Mesenchymal stem cell (in vitro differentiated cells and primary cell): ENCODE measurements at regions not wholly inside any gene's neighbourhood (a gene's known extent, or its start where the extent isn't known, plus 50 kb on each side); places are given as distances from the start of the nearest gene placed in this dataset.
"Not testable (repeated sequence)": the region's sequence is repeated elsewhere in the genome, so short reads cannot be mapped to it uniquely, and the experiment has no call there.

ENCODE experiments used
- DNase-seq: peaks from one replicate; pipeline ENCODE4 v3.0.0-alpha.2; 2013
- H2AFZ ChIP-seq: one replicate; pipeline ENCODE4 v1.6.1; 2013; ENCODE audit warnings: low read depth, mild to moderate bottlenecking, control low read depth, inconsistent platforms, low read length, moderate library complexity
- H2AK5ac ChIP-seq: 2 replicates; pipeline ENCODE4 v1.6.1; 2013; ENCODE audit warnings: low read length, moderate library complexity, mild to moderate bottlenecking, inconsistent platforms; ENCODE audit not compliant: severe bottlenecking
- H2BK120ac ChIP-seq: one replicate; pipeline ENCODE4 v1.6.1; 2013; ENCODE audit warnings: low read depth, mild to moderate bottlenecking, inconsistent platforms, low read length, moderate library complexity
- H2BK12ac ChIP-seq, 2 experiments: one replicate each; pipeline ENCODE4 v1.6.1; 2013; ENCODE audit warnings: inconsistent platforms in 2 of 2, low read length in 2 of 2, mild to moderate bottlenecking in 2 of 2, moderate library complexity in 2 of 2, control low read depth in 1 of 2
- H2BK15ac ChIP-seq: one replicate; pipeline ENCODE4 v1.6.1; 2013; ENCODE audit warnings: mild to moderate bottlenecking, low read depth, inconsistent platforms; ENCODE audit not compliant: poor library complexity, severe bottlenecking
- H2BK5ac ChIP-seq: 2 replicates; pipeline ENCODE4 v1.6.1; 2013; ENCODE audit warnings: low read depth, mild to moderate bottlenecking, low read length, control low read depth, inconsistent platforms; ENCODE audit not compliant: poor library complexity, severe bottlenecking
- H3K14ac ChIP-seq, 2 experiments: one replicate each; pipeline ENCODE4 v1.6.1; 2013; ENCODE audit warnings: inconsistent platforms in 2 of 2, low read length in 2 of 2, control low read depth in 1 of 2, mild to moderate bottlenecking in 1 of 2, moderate library complexity in 1 of 2
- H3K18ac ChIP-seq, 2 experiments: one replicate each; pipeline ENCODE4 v1.6.1; 2013; ENCODE audit warnings: inconsistent platforms in 2 of 2, low read length in 2 of 2, control low read depth in 1 of 2, low read depth in 1 of 2, mild to moderate bottlenecking in 1 of 2
- H3K23ac ChIP-seq, 2 experiments: one replicate each; pipeline ENCODE4 v1.6.1; 2013; ENCODE audit warnings: inconsistent platforms in 2 of 2, low read length in 2 of 2, mild to moderate bottlenecking in 2 of 2, moderate library complexity in 2 of 2, control low read depth in 1 of 2
- H3K27ac ChIP-seq: 2 replicates; pipeline ENCODE4 v1.5.1; 2013; ENCODE audit warnings: mild to moderate bottlenecking, moderate library complexity, low read length, control low read depth, inconsistent platforms; ENCODE audit not compliant: poor library complexity, severe bottlenecking
- H3K27me3 ChIP-seq, 2 experiments: 2 replicates each; pipeline versions ENCODE4 v1.6.1 to v1.7.0; 2013; ENCODE audit warnings: low read length in 2 of 2, mild to moderate bottlenecking in 2 of 2, moderate library complexity in 2 of 2, control low read depth in 1 of 2, inconsistent platforms in 1 of 2; ENCODE audit not compliant: control insufficient read depth in 1 of 2, insufficient read depth in 1 of 2
- H3K36me3 ChIP-seq, 2 experiments: 2 replicates each; pipeline versions ENCODE4 v1.6.1 to v1.7.0; 2013; ENCODE audit warnings: low read length in 2 of 2, control low read depth in 1 of 2, inconsistent platforms in 1 of 2, low read depth in 1 of 2, mild to moderate bottlenecking in 1 of 2; ENCODE audit not compliant: insufficient read depth in 2 of 2, control insufficient read depth in 1 of 2
- H3K4ac ChIP-seq, 2 experiments: one replicate each; pipeline ENCODE4 v1.6.1; 2013; ENCODE audit warnings: inconsistent platforms in 2 of 2, low read length in 2 of 2, mild to moderate bottlenecking in 2 of 2, moderate library complexity in 2 of 2, control low read depth in 1 of 2, low read depth in 1 of 2
- H3K4me1 ChIP-seq: 2 replicates; pipeline ENCODE4 v1.6.1; 2013; ENCODE audit warnings: low read depth, low read length, control low read depth; ENCODE audit not compliant: control insufficient read depth, insufficient read depth
- H3K4me2 ChIP-seq: 2 replicates; pipeline ENCODE4 v1.6.1; 2013; ENCODE audit warnings: low read length, mild to moderate bottlenecking, inconsistent platforms; ENCODE audit not compliant: poor library complexity, severe bottlenecking
- H3K4me3 ChIP-seq, 2 experiments: 2 replicates each; pipeline versions ENCODE4 v1.5.1 to v1.7.0; 2013; ENCODE audit warnings: low read length in 2 of 2, mild to moderate bottlenecking in 2 of 2, control low read depth in 1 of 2, low read depth in 1 of 2; ENCODE audit not compliant: insufficient read depth in 1 of 2
- H3K79me1 ChIP-seq: replicated peaks from 2 replicates; pipeline ENCODE4 v1.6.1; 2013; ENCODE audit warnings: mild to moderate bottlenecking, control low read depth, low read length, inconsistent platforms; ENCODE audit not compliant: poor library complexity, severe bottlenecking
- H3K9ac ChIP-seq: 2 replicates; pipeline ENCODE4 v1.7.0; 2013; ENCODE audit warnings: mild to moderate bottlenecking, low read length, moderate library complexity
- H3K9me3 ChIP-seq: 2 replicates; pipeline ENCODE4 v1.7.0; 2013; ENCODE audit warnings: mild to moderate bottlenecking, low read length; ENCODE audit not compliant: control insufficient read depth
- H4K8ac ChIP-seq: one replicate; pipeline ENCODE4 v1.6.1; 2013; ENCODE audit warnings: inconsistent platforms, mild to moderate bottlenecking, low read length, moderate library complexity
- H4K91ac ChIP-seq: one replicate; pipeline ENCODE4 v1.6.1; 2013; ENCODE audit warnings: mild to moderate bottlenecking, low read length, inconsistent platforms
- WGBS: methylation state at CpG from one replicate; pipeline ENCODE4 v1.1.7; 2013; ENCODE audit warnings: mixed read lengths; 5-methylcytosine and 5-hydroxymethylcytosine counted together

DNA sequence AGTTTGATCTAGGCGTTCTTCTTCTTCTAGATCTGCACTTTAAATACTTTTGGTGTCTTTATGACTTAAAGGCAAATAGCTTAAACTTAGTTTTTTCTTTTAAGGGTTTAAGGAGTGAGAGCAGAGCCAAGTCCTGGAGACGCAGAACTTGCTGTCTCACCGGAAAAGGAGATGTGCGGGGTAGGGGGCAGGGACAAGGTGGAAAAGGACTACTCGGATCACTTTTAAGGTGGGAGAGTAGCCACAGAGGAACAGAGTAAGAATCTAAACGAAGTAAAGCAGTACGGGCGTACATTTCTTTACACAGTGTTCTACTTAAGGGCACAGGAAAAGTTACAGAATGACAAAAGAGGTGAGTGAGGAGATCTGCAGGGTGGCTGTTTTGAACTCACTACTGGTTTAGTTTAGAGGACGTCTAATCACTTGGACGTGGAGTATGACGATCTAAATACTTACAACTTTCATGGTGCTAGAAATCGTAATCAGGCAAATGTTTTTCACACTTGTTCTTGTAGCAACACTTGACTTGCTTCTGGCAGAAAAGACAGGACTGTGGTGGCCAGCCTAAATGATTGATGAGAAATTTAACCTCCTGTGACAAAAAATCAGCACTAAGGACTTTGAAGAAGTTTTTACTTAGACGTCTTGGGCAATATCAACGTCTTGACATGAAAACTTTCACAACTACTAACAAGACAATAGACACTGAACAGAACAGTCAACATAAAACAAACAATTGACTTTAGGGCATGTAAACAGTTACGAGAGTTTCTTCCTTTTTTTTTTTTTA, 127.0 kb downstream of the ART5 start:
- H3K4me3 ChIP-seq, H2BK15ac ChIP-seq, H4K91ac ChIP-seq: not testable (repeated sequence)

GRCh38 chr11:3513311-3513710, 128.5 kb downstream of the ART5 start:
- not testable (repeated sequence) for H3K36me3 ChIP-seq, H3K18ac ChIP-seq, H2AFZ ChIP-seq, H4K91ac ChIP-seq, DNase-seq, H3K9me3 ChIP-seq, H3K27ac ChIP-seq, H2AK5ac ChIP-seq, H3K23ac ChIP-seq, H2BK120ac ChIP-seq, H4K8ac ChIP-seq, H3K14ac ChIP-seq, H3K4me2 ChIP-seq, H3K79me1 ChIP-seq, H3K9ac ChIP-seq, H3K4me1 ChIP-seq, H3K4ac ChIP-seq, H2BK15ac ChIP-seq, H3K4me3 ChIP-seq, H2BK5ac ChIP-seq, H2BK12ac ChIP-seq
- H3K27me3 ChIP-seq: peaks cover 0 to 11% of the 10 kb centered on the region in 2 experiments
- 69% methylated on average over 9 of the region's 12 CpGs for WGBS

More for the DNA sequence above, 127.0 kb downstream of the ART5 start:
- H3K79me1 ChIP-seq, H3K9me3 ChIP-seq, H3K14ac ChIP-seq, H2AK5ac ChIP-seq, H3K4me1 ChIP-seq, H3K9ac ChIP-seq, DNase-seq, H2BK5ac ChIP-seq, H4K8ac ChIP-seq, H3K23ac ChIP-seq, H3K4me2 ChIP-seq, H2AFZ ChIP-seq, H2BK120ac ChIP-seq, H3K18ac ChIP-seq, H3K36me3 ChIP-seq, H3K27ac ChIP-seq, H3K4ac ChIP-seq, H2BK12ac ChIP-seq: not testable (repeated sequence)
- peaks cover 0 to 11% of the 10 kb centered on the region in 2 experiments for H3K27me3 ChIP-seq
- 51% methylated on average over 11 of the region's 15 CpGs for WGBS

GRCh38 chr11:3512751-3513150, 129.0 kb downstream of the ART5 start:
- H4K8ac ChIP-seq, DNase-seq, H3K9ac ChIP-seq, H3K4me3 ChIP-seq, H3K14ac ChIP-seq, H3K23ac ChIP-seq, H4K91ac ChIP-seq, H2AK5ac ChIP-seq, H3K9me3 ChIP-seq, H2BK15ac ChIP-seq, H2BK120ac ChIP-seq, H2BK12ac ChIP-seq, H3K18ac ChIP-seq, H2AFZ ChIP-seq, H3K4me2 ChIP-seq, H2BK5ac ChIP-seq, H3K79me1 ChIP-seq, H3K4ac ChIP-seq, H3K36me3 ChIP-seq, H3K4me1 ChIP-seq, H3K27ac ChIP-seq: not testable (repeated sequence)
- WGBS: 37% methylated on average over 6 of the region's 6 CpGs
- peaks cover 0 to 11% of the 10 kb centered on the region in 2 experiments for H3K27me3 ChIP-seq

DNA sequence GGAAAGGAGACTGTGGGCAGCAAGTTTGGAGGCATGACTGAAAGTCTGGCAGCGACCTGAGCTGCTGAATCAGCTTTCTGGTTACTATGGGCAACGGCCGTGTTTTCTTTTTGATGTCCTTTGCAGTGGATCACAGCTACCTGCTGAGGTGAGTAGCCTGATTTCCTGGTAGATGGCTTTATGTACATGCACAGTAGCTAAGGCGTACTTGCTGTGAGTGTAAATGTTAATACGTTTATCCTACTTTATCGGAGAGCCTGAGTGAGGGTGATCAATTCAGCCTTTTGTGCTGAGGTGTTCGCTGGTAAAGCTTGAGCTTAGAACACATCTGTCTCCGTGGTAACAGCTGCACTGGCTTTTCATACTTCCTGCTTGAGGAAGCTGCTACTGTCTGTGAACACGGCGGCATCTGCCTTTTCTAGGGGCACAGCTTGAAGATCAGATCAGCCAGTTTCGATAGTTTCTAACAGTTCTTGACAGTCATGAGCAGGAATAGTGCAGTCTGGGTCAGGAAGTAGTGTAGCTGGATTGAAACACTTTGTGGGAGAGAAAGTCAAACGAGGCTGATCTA, 129.6 kb downstream of the ART5 start:
- 47% methylated on average over 12 of the region's 12 CpGs for WGBS
- not testable (repeated sequence) for H3K4me2 ChIP-seq, H3K18ac ChIP-seq, DNase-seq, H3K14ac ChIP-seq, H3K4me3 ChIP-seq, H4K91ac ChIP-seq, H4K8ac ChIP-seq, H3K23ac ChIP-seq, H2BK15ac ChIP-seq, H2AFZ ChIP-seq, H3K9ac ChIP-seq, H2AK5ac ChIP-seq, H2BK5ac ChIP-seq, H3K79me1 ChIP-seq, H3K36me3 ChIP-seq, H3K4ac ChIP-seq, H2BK12ac ChIP-seq, H3K9me3 ChIP-seq, H2BK120ac ChIP-seq, H3K4me1 ChIP-seq, H3K27ac ChIP-seq
- H3K27me3 ChIP-seq: peaks cover 0 to 11% of the 10 kb centered on the region in 2 experiments
